H1 (cell line): ENCODE measurements at regions not wholly inside any gene's neighbourhood (a gene's known extent, or its start where the extent isn't known, plus 50 kb on each side); places are given as distances from the start of the nearest gene placed in this dataset.

Source experiments
- CTCF ChIA-PET: fragments of 300-600 bp; sonication (Branson Sonifier 250); formaldehyde crosslinking; loops from one replicate; lab custom pipeline; 2021; ENCODE audit not compliant: partially characterized antibody; lab: Charles Lee
- POLR2A ChIA-PET: fragments of 300-600 bp; sonication (Branson Sonifier 250); formaldehyde crosslinking; loops from one replicate; lab custom pipeline; 2021; ENCODE audit warnings: inconsistent platforms; ENCODE audit not compliant: partially characterized antibody; lab: Charles Lee
- DNase-seq, 2 experiments: peaks; one replicate each; pipeline versions ENCODE4 v3.0.0 to v3.0.0-alpha.2; 2010 to 2022; ENCODE audit warnings: low spot score in 2 of 2, low read depth in 1 of 2, mixed read lengths in 1 of 2
- FAIRE-seq: peaks from 2 replicates; lab custom pipeline; 2011; peaks lifted over from hg19 to GRCh38; lab: Jason Lieb, UNC
- H2AFZ ChIP-seq: 2 replicates; pipeline ENCODE4 v1.8.1; 2012; ENCODE audit warnings: low read length, inconsistent platforms
- H2AK5ac ChIP-seq: 2 replicates; pipeline ENCODE4 v1.6.1; 2013; ENCODE audit warnings: low read depth, low read length
- H2BK120ac ChIP-seq: replicated peaks from 2 replicates; pipeline ENCODE3; 2013; ENCODE audit warnings: low read depth, low read length, inconsistent platforms
- H2BK12ac ChIP-seq: 2 replicates; pipeline ENCODE4 v1.6.1; 2013; ENCODE audit warnings: low read depth, low read length
- H2BK15ac ChIP-seq: 2 replicates; pipeline ENCODE4 v1.6.1; 2013; ENCODE audit warnings: low read length
- H2BK20ac ChIP-seq: 2 replicates; pipeline ENCODE4 v1.6.1; 2013; ENCODE audit warnings: low read length
- H2BK5ac ChIP-seq: 2 replicates; pipeline ENCODE4 v1.6.1; 2013; ENCODE audit warnings: low read depth, low read length
- H3K14ac ChIP-seq: 2 replicates; pipeline ENCODE4 v1.6.1; 2013; ENCODE audit warnings: inconsistent platforms; ENCODE audit not compliant: insufficient read length
- H3K18ac ChIP-seq: 2 replicates; pipeline ENCODE4 v1.6.1; 2013; ENCODE audit warnings: low read length; ENCODE audit errors: extremely low read depth
- H3K23ac ChIP-seq: 2 replicates; pipeline ENCODE4 v1.6.1; 2013; ENCODE audit warnings: inconsistent platforms; ENCODE audit not compliant: insufficient read length
- H3K23me2 ChIP-seq: 2 replicates; pipeline ENCODE4 v1.6.1; 2013; ENCODE audit warnings: low read depth, low read length
- H3K27ac ChIP-seq: 2 replicates; pipeline ENCODE4 v1.6.1; 2011; ENCODE audit warnings: low read depth, low read length, inconsistent platforms
- H3K27me3 ChIP-seq, 4 experiments: replicated peaks in 1 of 4; 1 replicate in 1 of 4; 2 replicates in 3 of 4; pipeline versions ENCODE4 v1.6.1 to v1.8.1; 2011 to 2013; ENCODE audit warnings: low read length in 3 of 4, mild to moderate bottlenecking in 3 of 4, inconsistent platforms in 2 of 4, mixed read lengths in 2 of 4, moderate library complexity in 1 of 4; ENCODE audit not compliant: control insufficient read depth in 3 of 4, insufficient read depth in 3 of 4; ENCODE audit errors: extremely low read depth in 1 of 4
- H3K36me3 ChIP-seq, 4 experiments: 2 replicates each; pipeline versions ENCODE4 v1.6.1 to v1.8.1; 2011 to 2013; ENCODE audit warnings: mild to moderate bottlenecking in 4 of 4, low read length in 3 of 4, moderate library complexity in 2 of 4, control low read depth in 1 of 4, inconsistent platforms in 1 of 4; ENCODE audit not compliant: insufficient read depth in 4 of 4, control insufficient read depth in 2 of 4
- H3K4ac ChIP-seq: replicated peaks from 2 replicates; pipeline ENCODE3; 2013; ENCODE audit warnings: low read length, low read depth, mixed read lengths, inconsistent platforms; ENCODE audit not compliant: insufficient read length
- H3K4me1 ChIP-seq, 4 experiments: replicated peaks in 1 of 4; 1 replicate in 1 of 4; 2 replicates in 3 of 4; pipeline versions ENCODE4 v1.6.1 to v1.8.1; 2011 to 2013; ENCODE audit warnings: low read length in 3 of 4, inconsistent platforms in 2 of 4, mixed read lengths in 1 of 4; ENCODE audit not compliant: insufficient read depth in 4 of 4, control insufficient read depth in 3 of 4
- H3K4me2 ChIP-seq, 2 experiments: 2 replicates each; pipeline versions ENCODE4 v1.6.1 to v1.8.1; 2011 to 2013; ENCODE audit warnings: low read depth in 2 of 2, low read length in 2 of 2, control low read depth in 1 of 2, inconsistent platforms in 1 of 2, mild to moderate bottlenecking in 1 of 2; ENCODE audit not compliant: insufficient read depth in 1 of 2
- H3K4me3 ChIP-seq, 4 experiments: fragments of 200-600, 300-600 bp in 1 of 4; sonication (generic), shearing (Covaris generic), sonication (Bioruptor Twin) in 1 of 4; 2 replicates each; pipeline versions ENCODE4 v1.5.1 to v1.8.1; 2011 to 2016; ENCODE audit warnings: low read length in 4 of 4, low read depth in 3 of 4, control low read depth in 2 of 4, inconsistent platforms in 2 of 4, mild to moderate bottlenecking in 2 of 4, mixed read lengths in 1 of 4, moderate library complexity in 1 of 4; ENCODE audit not compliant: insufficient read depth in 2 of 4; ENCODE audit errors: extremely low read depth in 1 of 4
- H3K56ac ChIP-seq: replicated peaks from 2 replicates; pipeline ENCODE3; 2013; ENCODE audit warnings: low read depth, mild to moderate bottlenecking, mixed read lengths, low read length, inconsistent platforms; ENCODE audit not compliant: insufficient read length
- H3K79me1 ChIP-seq: 2 replicates; pipeline ENCODE4 v1.6.1; 2013; ENCODE audit warnings: low read depth, low read length, control low read depth
- H3K79me2 ChIP-seq, 2 experiments: 2 replicates each; pipeline versions ENCODE4 v1.6.1 to v1.8.1; 2012 to 2013; ENCODE audit warnings: low read length in 2 of 2, mild to moderate bottlenecking in 2 of 2, inconsistent platforms in 1 of 2; ENCODE audit not compliant: insufficient read depth in 2 of 2, control insufficient read depth in 1 of 2
- H3K9ac ChIP-seq, 4 experiments: replicated peaks in 1 of 4; 1 replicate in 1 of 4; 2 replicates in 3 of 4; pipeline versions ENCODE4 v1.6.1 to v1.8.1; 2011 to 2013; ENCODE audit warnings: low read depth in 3 of 4, low read length in 3 of 4, control low read depth in 2 of 4, mild to moderate bottlenecking in 2 of 4, moderate library complexity in 2 of 4, inconsistent platforms in 1 of 4; ENCODE audit errors: extremely low read depth in 1 of 4
- H3K9me3 ChIP-seq, 2 experiments: 2 replicates each; pipeline versions ENCODE4 v1.6.1 to v1.8.1; 2012 to 2013; ENCODE audit warnings: mild to moderate bottlenecking in 2 of 2, moderate library complexity in 2 of 2, control low read depth in 1 of 2, inconsistent platforms in 1 of 2, low read depth in 1 of 2, low read length in 1 of 2, mixed read lengths in 1 of 2; ENCODE audit not compliant: insufficient read depth in 2 of 2
- H4K20me1 ChIP-seq, 2 experiments: replicated peaks in 1 of 2; 2 replicates each; pipeline versions ENCODE3 to v1.8.1; 2011 to 2013; ENCODE audit warnings: inconsistent platforms in 2 of 2, low read length in 2 of 2, mild to moderate bottlenecking in 1 of 2; ENCODE audit not compliant: insufficient read depth in 2 of 2, control insufficient read depth in 1 of 2
- H4K5ac ChIP-seq: 2 replicates; pipeline ENCODE4 v1.6.1; 2013; ENCODE audit warnings: low read length, low read depth, mixed read lengths, inconsistent platforms; ENCODE audit not compliant: insufficient read length
- H4K8ac ChIP-seq: 2 replicates; pipeline ENCODE4 v1.8.0; 2013; ENCODE audit warnings: mild to moderate bottlenecking, moderate library complexity, low read length, inconsistent platforms; ENCODE audit not compliant: insufficient read depth; ENCODE audit errors: extremely low read depth
- H4K91ac ChIP-seq: replicated peaks from 2 replicates; pipeline ENCODE3; 2013; ENCODE audit warnings: low read length, mixed read lengths, inconsistent platforms; ENCODE audit not compliant: insufficient read length
- ATF3 ChIP-seq: IDR thresholded peaks from 2 replicates; pipeline ENCODE4 v1.6.1; 2011; ENCODE audit warnings: low read depth, mild to moderate bottlenecking, low read length; ENCODE audit not compliant: insufficient read depth
- HDAC6 ChIP-seq: IDR thresholded peaks from one replicate; pipeline ENCODE4 v1.7.1; 2012; ENCODE audit warnings: low read depth, mild to moderate bottlenecking, inconsistent platforms, low read length, moderate library complexity
- JUND ChIP-seq: IDR thresholded peaks from 2 replicates; pipeline ENCODE4 v1.6.1; 2011; ENCODE audit warnings: mild to moderate bottlenecking, improper control_type of control experiment, low read length
- KDM4A ChIP-seq: IDR thresholded peaks from one replicate; pipeline ENCODE4 v1.7.1; 2012; ENCODE audit warnings: low read depth, mild to moderate bottlenecking, moderate library complexity, low read length, inconsistent platforms; ENCODE audit not compliant: severe bottlenecking
- KDM5A ChIP-seq: fragments of 200-600 bp; IDR thresholded peaks from 2 replicates; pipeline ENCODE4 v1.7.1; 2012; ENCODE audit warnings: mild to moderate bottlenecking, low read length, inconsistent platforms, mixed read lengths
- MAFK ChIP-seq: IDR thresholded peaks from 2 replicates; pipeline ENCODE4 v1.6.1; 2012; ENCODE audit warnings: low read depth, mild to moderate bottlenecking, improper control_type of control experiment, low read length
- NRF1 ChIP-seq: IDR thresholded peaks from 2 replicates; pipeline ENCODE4 v1.6.1; 2011; ENCODE audit warnings: mild to moderate bottlenecking, low read depth, low read length, improper control_type of control experiment
- POLR2A ChIP-seq, 2 experiments: IDR thresholded peaks; 1 replicate in 1 of 2; 2 replicates in 1 of 2; pipeline ENCODE4 v1.6.1; 2011; ENCODE audit warnings: low read depth in 2 of 2, low read length in 2 of 2, mild to moderate bottlenecking in 2 of 2; ENCODE audit errors: control extremely low read depth in 1 of 2
- POLR2AphosphoS5 ChIP-seq: IDR thresholded peaks from 2 replicates; pipeline ENCODE4 v1.6.1; 2011; ENCODE audit warnings: low read depth, low read length
- RFX5 ChIP-seq: IDR thresholded peaks from 2 replicates; pipeline ENCODE4 v1.6.1; 2011; ENCODE audit warnings: low read depth, low read length, improper control_type of control experiment, borderline replicate concordance
- SAP30 ChIP-seq: fragments of 300-600 bp; sonication (generic); IDR thresholded peaks from 2 replicates; pipeline ENCODE4 v1.7.1; 2012; ENCODE audit warnings: low read length, moderate library complexity, mild to moderate bottlenecking, inconsistent platforms; ENCODE audit not compliant: insufficient read depth, insufficient replicate concordance
- SIN3A ChIP-seq, 2 experiments: IDR thresholded peaks in 1 of 2; conservative IDR thresholded peaks in 1 of 2; 2 replicates each; pipeline ENCODE4 v1.6.1; 2011 to 2012; ENCODE audit warnings: low read length in 2 of 2, improper control_type of control experiment in 1 of 2, low read depth in 1 of 2, mild to moderate bottlenecking in 1 of 2
- SP1 ChIP-seq: IDR thresholded peaks from 2 replicates; pipeline ENCODE4 v1.6.1; 2011; ENCODE audit warnings: low read depth, low read length
- TAF7 ChIP-seq: optimal IDR thresholded peaks from 2 replicates; pipeline ENCODE3; 2011; ENCODE audit warnings: low read depth, mild to moderate bottlenecking, inconsistent platforms, low read length, moderate library complexity, borderline replicate concordance
- ZNF274 ChIP-seq: IDR thresholded peaks from 2 replicates; pipeline ENCODE4 v1.7.0; 2012; ENCODE audit warnings: low read length, borderline replicate concordance; ENCODE audit errors: extremely low read depth
- WGBS, 2 experiments: shearing (Covaris generic) in 1 of 2; methylation state at CpG; one replicate each; pipeline versions ENCODE4 v1.1.6 to v1.1.7; 2013 to 2015; ENCODE audit warnings: low lambda C conversion rate in 2 of 2, mixed read lengths in 2 of 2, inconsistent platforms in 1 of 2, low coverage in 1 of 2, missing lambda C conversion rate in 1 of 2; ENCODE audit not compliant: insufficient replicate concordance in 2 of 2, insufficient coverage in 1 of 2, insufficient read length in 1 of 2; ENCODE audit errors: extremely low coverage in 1 of 2, missing lambda C conversion rate in 1 of 2; 5-methylcytosine and 5-hydroxymethylcytosine counted together

GRCh38 chr16:79966226-79966625, 365.7 kb upstream of the MAF start:
- Histone ChIP-seq H4K91ac (no peak overlapping the region), H2AK5ac (no peak overlapping the region), H3K27me3 (no peaks in the 10 kb centered on the region), H4K20me1 (no peaks in the 10 kb centered on the region), H3K23ac (no peak overlapping the region), H3K14ac (no peak overlapping the region), H3K18ac (no peak overlapping the region), H3K9ac (no peak overlapping the region), H3K9me3 (no peaks in the 10 kb centered on the region), H2BK5ac (no peak overlapping the region), H2BK120ac (no peak overlapping the region), H3K79me1 (no peaks in the 10 kb centered on the region), H3K27ac (no peak overlapping the region), H3K79me2 (no peaks in the 10 kb centered on the region), H3K36me3 (no peaks in the 10 kb centered on the region), H3K4me1 (no peaks in the 10 kb centered on the region), H3K4me2 (no peak overlapping the region), H3K4me3 (no peak overlapping the region), H4K8ac (no peak overlapping the region), H3K4ac (no peak overlapping the region), H2BK12ac (no peak overlapping the region), H3K56ac (no peak overlapping the region), H2AFZ (no peak overlapping the region), H2BK15ac (no peak overlapping the region), H3K23me2 (no peaks in the 10 kb centered on the region; the same call in 1 of the 2 replicates), H4K5ac (no peak overlapping the region), H2BK20ac (no peak overlapping the region)
- ChIA-PET CTCF (no interaction called here), POLR2A (no interaction called here)
- FAIRE-seq (no peak), DNase-seq (no peak)
- WGBS, 2 experiments = 89% methylated on average over 2 of the region's 2 CpGs; no CpG with 5 or more reads in 1 of the 2 experiments
- TF ChIP-seq POLR2A (IDR thresholded peaks at IDR 0.05; ENCODE audit: control extremely low read depth in 1 of 2, low read depth in 2 of 2, low read length in 2 of 2) (no peak), ATF3 (no peak), ZNF274 (no peak), HDAC6 (no peak), POLR2AphosphoS5 (no peak), RFX5 (no peak), KDM4A (no peak), MAFK (no peak), SP1 (no peak), JUND (no peak), NRF1 (no peak), SAP30 (no peak), KDM5A (no peak), TAF7 (no peak), SIN3A (conservative IDR thresholded peaks at IDR 0.05 in 1 of 2, IDR thresholded peaks at IDR 0.05 in 1 of 2; ENCODE audit: low read depth in 1 of 2, low read length in 2 of 2) (no peak)
